Duodenal mucosa (tissue), 2 donors: ENCODE measurements at regions not wholly inside any gene's neighbourhood (a gene's known extent, or its start where the extent isn't known, plus 50 kb on each side); places are given as distances from the start of the nearest gene placed in this dataset.

Experiments used
- H3K27ac ChIP-seq: one replicate; pipeline ENCODE4 v1.7.0; 2013; ENCODE audit warnings: low read depth, low read length
- H3K27me3 ChIP-seq, 2 donors: one replicate each; pipeline ENCODE4 v1.7.0; 2013; ENCODE audit warnings: low read length in 2 of 2, control low read depth in 1 of 2; ENCODE audit not compliant: insufficient read depth in 2 of 2, control insufficient read depth in 1 of 2
- H3K36me3 ChIP-seq, 2 donors: one replicate each; pipeline ENCODE4 v1.7.0; 2013; ENCODE audit warnings: low read length in 2 of 2, control low read depth in 1 of 2; ENCODE audit not compliant: insufficient read depth in 2 of 2, control insufficient read depth in 1 of 2
- H3K4me1 ChIP-seq, 2 donors: one replicate each; pipeline ENCODE4 v1.7.0; 2013; ENCODE audit warnings: low read length in 2 of 2, control low read depth in 1 of 2; ENCODE audit not compliant: insufficient read depth in 2 of 2, control insufficient read depth in 1 of 2
- H3K4me3 ChIP-seq, 2 donors: one replicate each; pipeline ENCODE4 v1.7.0; 2013; ENCODE audit warnings: low read length in 2 of 2, low read depth in 1 of 2
- H3K9ac ChIP-seq, 2 donors: one replicate each; pipeline ENCODE4 v1.7.0; 2013; ENCODE audit warnings: low read length in 2 of 2, low read depth in 1 of 2
- H3K9me3 ChIP-seq, 2 donors: one replicate each; pipeline ENCODE4 v1.7.0; 2013; ENCODE audit warnings: low read length in 2 of 2, control low read depth in 1 of 2; ENCODE audit not compliant: control insufficient read depth in 1 of 2

GRCh38 chr6:8578006-8578405, 142.7 kb upstream of the SLC35B3 start:
- no peak overlapping the region for H3K4me3 ChIP-seq
- no peak overlapping the region for H3K27ac ChIP-seq
- no peaks in the 10 kb centered on the region for H3K4me1 ChIP-seq
- no peak overlapping the region for H3K9ac ChIP-seq
- H3K9me3 ChIP-seq, result peaks cover 0 to 2% of the 10 kb centered on the region in 2 donors
- H3K36me3 ChIP-seq, result no peaks in the 10 kb centered on the region
- no peaks in the 10 kb centered on the region for H3K27me3 ChIP-seq

GRCh38 chr6:8574749-8575468, 139.6 kb upstream of the SLC35B3 start:
- Histone ChIP-seq H3K4me1 (no peaks in the 10 kb centered on the region), H3K9me3 (peaks cover 0 to 2% of the 10 kb centered on the region in 2 donors), H3K9ac (no peak overlapping the region), H3K4me3 (no peak overlapping the region), H3K27ac (no peak overlapping the region), H3K27me3 (no peaks in the 10 kb centered on the region), H3K36me3 (no peaks in the 10 kb centered on the region)

DNA sequence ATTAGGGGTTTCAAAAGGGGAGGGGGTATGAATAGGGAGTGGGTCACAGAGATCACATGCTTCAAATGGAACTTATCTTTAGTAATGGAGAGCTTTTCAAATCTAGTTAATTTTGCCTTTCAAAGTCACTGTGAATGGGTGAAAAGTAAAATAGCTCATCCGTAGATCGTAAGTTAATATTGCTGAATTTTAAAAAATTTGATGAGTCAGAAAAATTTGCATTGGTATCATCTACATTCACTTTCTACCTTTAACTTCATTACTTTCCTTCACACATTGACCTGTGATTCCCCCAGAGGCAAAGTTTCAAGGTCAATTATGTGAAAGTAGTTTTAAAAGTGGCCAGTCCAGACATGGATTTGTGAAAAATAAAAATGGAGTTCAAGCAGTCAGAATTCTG, 139.0 kb upstream of the SLC35B3 start:
- Histone ChIP-seq H3K27ac (no peak overlapping the region), H3K36me3 (no peaks in the 10 kb centered on the region), H3K4me1 (no peaks in the 10 kb centered on the region), H3K4me3 (no peak overlapping the region), H3K9me3 (peaks cover 0 to 2% of the 10 kb centered on the region in 2 donors), H3K9ac (no peak overlapping the region), H3K27me3 (no peaks in the 10 kb centered on the region)

- Histone ChIP-seq H3K27ac (no peak overlapping the region), H3K9ac (no peak overlapping the region), H3K9me3 (peaks cover 0 to 2% of the 10 kb centered on the region in 2 donors), H3K4me3 (no peak overlapping the region), H3K4me1 (no peaks in the 10 kb centered on the region), H3K36me3 (no peaks in the 10 kb centered on the region), H3K27me3 (no peaks in the 10 kb centered on the region)
Observed at GRCh38 chr6:8570256-8570920, 135.0 kb upstream of the SLC35B3 start.

- Histone ChIP-seq H3K4me3 (no peak overlapping the region), H3K27me3 (no peaks in the 10 kb centered on the region), H3K4me1 (no peaks in the 10 kb centered on the region), H3K9ac (no peak overlapping the region), H3K36me3 (no peaks in the 10 kb centered on the region), H3K27ac (no peak overlapping the region), H3K9me3 (no peaks in the 10 kb centered on the region)
Observed at GRCh38 chr6:8562125-8562524, 126.8 kb upstream of the SLC35B3 start.

DNA sequence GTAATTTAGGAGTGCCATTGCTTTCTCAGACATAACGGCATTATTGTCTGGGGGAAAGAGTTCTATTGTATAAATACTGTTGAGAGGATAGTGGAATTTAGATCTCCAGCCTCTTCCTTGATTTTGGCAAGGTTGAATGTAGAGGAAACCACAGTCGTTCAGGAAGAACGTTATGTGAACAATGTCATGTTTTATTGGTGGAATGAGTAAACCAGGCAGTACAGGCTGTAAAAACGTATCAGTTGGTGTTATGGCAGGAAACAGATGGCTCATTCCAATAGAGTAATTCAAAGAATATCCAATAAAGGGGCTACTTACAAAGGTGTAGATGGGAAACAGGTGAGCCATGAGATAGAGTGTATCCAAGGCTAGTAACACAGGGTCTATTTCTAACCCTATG, 123.6 kb upstream of the SLC35B3 start:
- no peaks in the 10 kb centered on the region for H3K36me3 ChIP-seq
- H3K4me3 ChIP-seq, result no peak overlapping the region
- H3K4me1 ChIP-seq, result no peaks in the 10 kb centered on the region
- H3K27ac ChIP-seq, result no peak overlapping the region
- H3K9ac ChIP-seq, result no peak overlapping the region
- no peaks in the 10 kb centered on the region for H3K27me3 ChIP-seq
- H3K9me3 ChIP-seq, result no peaks in the 10 kb centered on the region

- no peak overlapping the region for H3K9ac ChIP-seq
- no peaks in the 10 kb centered on the region for H3K27me3 ChIP-seq
- no peaks in the 10 kb centered on the region for H3K4me1 ChIP-seq
- no peaks in the 10 kb centered on the region for H3K36me3 ChIP-seq
- no peak overlapping the region for H3K27ac ChIP-seq
- no peak overlapping the region for H3K4me3 ChIP-seq
- no peaks in the 10 kb centered on the region for H3K9me3 ChIP-seq
Observed at GRCh38 chr6:8557014-8557748, 121.8 kb upstream of the SLC35B3 start.

DNA sequence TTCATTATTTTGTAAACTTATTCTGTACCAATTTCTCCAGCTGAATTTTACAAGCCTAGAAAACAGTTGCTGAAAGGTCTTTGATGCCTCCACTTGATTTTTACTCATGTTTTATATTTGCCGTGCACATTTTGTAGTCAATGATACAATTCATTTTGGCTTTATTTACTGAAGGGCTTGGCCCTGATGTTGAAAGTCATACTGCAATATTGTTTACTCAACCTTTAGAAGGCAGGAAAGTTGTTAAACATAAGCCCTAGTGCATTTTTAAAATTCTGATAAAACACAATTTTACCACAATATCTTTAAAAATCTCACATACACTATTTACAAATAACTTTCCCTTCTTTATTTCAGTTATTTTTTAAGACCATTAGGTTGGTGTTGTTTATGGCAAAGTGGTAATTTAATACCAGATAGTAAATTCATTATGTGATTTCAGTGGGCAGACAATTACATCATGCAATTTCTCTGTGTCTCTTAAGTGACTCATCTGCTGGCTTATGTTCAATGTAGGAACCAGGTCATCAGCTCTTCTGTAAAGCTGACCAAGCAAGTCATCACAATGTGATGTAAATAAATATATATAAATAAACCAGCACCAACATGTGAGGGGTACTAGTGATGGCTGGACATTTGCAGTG, 121.1 kb upstream of the SLC35B3 start:
- no peak overlapping the region for H3K9ac ChIP-seq
- H3K4me1 ChIP-seq, result no peaks in the 10 kb centered on the region
- H3K4me3 ChIP-seq, result no peak overlapping the region
- H3K36me3 ChIP-seq, result no peaks in the 10 kb centered on the region
- H3K27ac ChIP-seq, result no peak overlapping the region
- no peaks in the 10 kb centered on the region for H3K27me3 ChIP-seq
- no peaks in the 10 kb centered on the region for H3K9me3 ChIP-seq

DNA sequence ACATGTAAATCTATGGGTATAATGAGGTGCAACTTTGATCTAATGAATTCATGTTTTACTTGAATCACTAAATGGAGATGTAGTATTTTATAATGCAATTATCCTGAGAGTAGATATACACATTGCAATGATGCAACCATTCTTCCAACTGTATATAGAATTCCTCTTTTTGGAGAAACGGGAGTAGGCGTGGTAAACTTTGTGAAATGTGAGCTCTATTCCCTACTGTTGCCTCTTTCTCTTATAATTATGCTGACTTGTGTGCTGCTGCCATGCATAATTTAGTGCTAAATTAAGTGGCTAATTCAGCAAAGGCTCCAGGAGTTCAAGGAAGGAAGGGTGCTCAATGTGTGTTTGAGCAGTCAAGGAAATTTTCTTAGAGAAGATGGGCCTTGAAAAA, 116.6 kb upstream of the SLC35B3 start:
- no peaks in the 10 kb centered on the region for H3K4me1 ChIP-seq
- no peaks in the 10 kb centered on the region for H3K27me3 ChIP-seq
- H3K36me3 ChIP-seq, result no peaks in the 10 kb centered on the region
- H3K9ac ChIP-seq, result no peak overlapping the region
- H3K4me3 ChIP-seq, result no peak overlapping the region
- H3K27ac ChIP-seq, result no peak overlapping the region
- H3K9me3 ChIP-seq, result no peaks in the 10 kb centered on the region

GRCh38 chr6:8551386-8551785, 116.0 kb upstream of the SLC35B3 start:
- no peaks in the 10 kb centered on the region for H3K4me1 ChIP-seq
- peaks cover 2 to 3% of the 10 kb centered on the region in 2 donors for H3K9me3 ChIP-seq
- H3K27ac ChIP-seq, result no peak overlapping the region
- no peak overlapping the region for H3K9ac ChIP-seq
- no peak overlapping the region for H3K4me3 ChIP-seq
- no peaks in the 10 kb centered on the region for H3K36me3 ChIP-seq
- no peaks in the 10 kb centered on the region for H3K27me3 ChIP-seq
